ENCODE measurements at regions not wholly inside any gene's neighbourhood (a gene's known extent, or its start where the extent isn't known, plus 50 kb on each side); places are given as distances from the start of the nearest gene placed in this dataset.

GRCh38 chr10:52627279-52627678, 145.3 kb downstream of the MBL2 start:
- Histone ChIP-seq H3K36me3 (ENCODE audit: control insufficient read depth in 1 of 2, insufficient read depth in 2 of 2, low read length in 2 of 2) (no peaks in the 10 kb centered on the region), H4K20me1 (ENCODE audit: insufficient read depth) (no peaks in the 10 kb centered on the region), H3K4me1 (ENCODE audit: control insufficient read depth in 1 of 2, insufficient read depth in 2 of 2, low read length in 2 of 2) (no peaks in the 10 kb centered on the region), H3K9me2 (ENCODE audit: insufficient read depth) (no peaks in the 10 kb centered on the region), H3K27me3 (ENCODE audit: insufficient read depth, low read length) (no peaks in the 10 kb centered on the region), H3K27ac (ENCODE audit: low read depth, low read length) (no peak overlapping the region), H3K9ac (ENCODE audit: low read length) (no peak overlapping the region), H3K79me2 (ENCODE audit: insufficient read depth, low read length) (no peaks in the 10 kb centered on the region), H2AFZ (ENCODE audit: low read depth, low read length, poor library complexity, severe bottlenecking) (no peak overlapping the region), H3K4me3 (replicated peaks in 1 of 2; ENCODE audit: low read depth in 1 of 2, low read length in 2 of 2) (no peak overlapping the region), H3K9me3 (ENCODE audit: control insufficient read depth in 1 of 2, insufficient read depth in 1 of 2, low read depth in 1 of 2, low read length in 2 of 2) (no peaks in the 10 kb centered on the region), H3K4me2 (ENCODE audit: low read length) (no peak overlapping the region)
- intact Hi-C loops (cut with micrococcal nuclease), result no loop called here
- CTCF ChIA-PET, result no interaction called here
- POLR2A ChIA-PET, result no interaction called here
- RAD21 ChIA-PET (ENCODE audit: low non-redundant PET in 1 of 2, low total read pairs in 2 of 2, uncharacterized antibody in 2 of 2, unreplicated experiment in 2 of 2), result no interaction called here
- ATAC-seq, result no peak
- no peak for DNase-seq (ENCODE audit: low read depth, low spot score)
- TF ChIP-seq YY1 (IDR thresholded peaks at IDR 0.05; ENCODE audit: extremely low read depth, insufficient replicate concordance, low read depth, low read length) (no peak), ZBTB33 (IDR thresholded peaks at IDR 0.05; ENCODE audit: extremely low read depth, insufficient replicate concordance, low read length) (no peak), EZH2 (IDR thresholded peaks at IDR 0.05) (no peak), SRF (IDR thresholded peaks at IDR 0.05; ENCODE audit: low read depth) (no peak), JUND (IDR thresholded peaks at IDR 0.05) (no peak), POLR2A (IDR thresholded peaks at IDR 0.05; ENCODE audit: borderline replicate concordance, extremely low read depth, insufficient read depth, insufficient read length) (no peak), CBX3 (IDR thresholded peaks at IDR 0.05; ENCODE audit: low read depth) (no peak), FOSL1 (IDR thresholded peaks at IDR 0.05; ENCODE audit: low read depth) (no peak), SIN3A (IDR thresholded peaks at IDR 0.05; ENCODE audit: low read depth) (no peak), EGR1 (IDR thresholded peaks at IDR 0.05; ENCODE audit: low read depth) (no peak), POLR2AphosphoS5 (IDR thresholded peaks at IDR 0.05; ENCODE audit: low read depth, low read length) (no peak), CEBPB (IDR thresholded peaks at IDR 0.05; ENCODE audit: low read depth) (no peak), CTCF (IDR thresholded peaks at IDR 0.05 in 2 of 3, conservative IDR thresholded peaks at IDR 0.05 in 1 of 3; ENCODE audit: borderline replicate concordance in 1 of 3, insufficient read depth in 1 of 3, low read depth in 2 of 3, low read length in 2 of 3) (no peak), ZNF274 (IDR thresholded peaks at IDR 0.05; ENCODE audit: low read depth, low read length) (no peak)
- BruUV-seq (replicated peaks), result no TSS peak

Measured in HCT116 (cell line).